ENCODE measurements at regions not wholly inside any gene's neighbourhood (a gene's known extent, or its start where the extent isn't known, plus 50 kb on each side); places are given as distances from the start of the nearest gene placed in this dataset.

- no peaks in the 10 kb centered on the region for H3K79me1 ChIP-seq (ENCODE audit: insufficient read depth, low read depth, low read length, poor library complexity, severe bottlenecking)
- H3K79me2 ChIP-seq (ENCODE audit: insufficient read depth, low read length): no peaks in the 10 kb centered on the region
- H3K9ac ChIP-seq (ENCODE audit: extremely low read depth, insufficient read length, low read length): no peak overlapping the region
- TF ChIP-seq CTCF (conservative IDR thresholded peaks at IDR 0.05): no peak
- Mint-ChIP-seq H3K4me3 (no peak overlapping the region), H3K9me3 (peaks cover 30 to 31% of the 10 kb centered on the region in 2 experiments), H3K4me1 (peaks cover 25 to 27% of the 10 kb centered on the region in 2 experiments), H3K27me3 (ENCODE audit: low read depth) (peaks cover 2% of the 10 kb centered on the region; the same call in 1 of the 2 replicates), H3K36me3 (ENCODE audit: insufficient read depth in 1 of 3, low read depth in 3 of 3) (peaks cover 10 to 28% (median 17%) of the 10 kb centered on the region in 3 experiments), H3K27ac (no peak overlapping the region)
- DNase-seq: no peak
- no peak overlapping the region for H2BK5ac ChIP-seq (ENCODE audit: insufficient read length, low read length)
- no peak overlapping the region for H3K18ac ChIP-seq (ENCODE audit: insufficient read length, low read depth, low read length)
- no peaks in the 10 kb centered on the region for H3K9me3 ChIP-seq (ENCODE audit: control insufficient read depth, low read depth, low read length)
- no peak overlapping the region for H2BK120ac ChIP-seq (ENCODE audit: low read depth, low read length, poor library complexity, severe bottlenecking)
- H3K4me1 ChIP-seq (ENCODE audit: insufficient read depth, low read length): peaks cover 4% of the 10 kb centered on the region; the same call in 1 of the 2 replicates
- WGBS (ENCODE audit: extremely low coverage, insufficient read length, low lambda C conversion rate): no CpG with 5 or more reads among the region's 2 CpGs
- H3T11ph ChIP-seq (ENCODE audit: low read length): no peak overlapping the region
- H3K14ac ChIP-seq (ENCODE audit: insufficient read depth, low read length): no peak overlapping the region
- no peak overlapping the region for H2BK12ac ChIP-seq (ENCODE audit: insufficient read length, low read depth, low read length)
- H4K20me1 ChIP-seq (ENCODE audit: control insufficient read depth, insufficient read depth, insufficient read length): no peaks in the 10 kb centered on the region
- no peak overlapping the region for H3K56ac ChIP-seq (ENCODE audit: insufficient read length, low read depth, low read length)
- no peak overlapping the region for H2BK15ac ChIP-seq (ENCODE audit: low read depth, low read length)
- H3K23ac ChIP-seq (ENCODE audit: insufficient read length, low read depth, low read length): no peak overlapping the region
- no peak overlapping the region for H4K91ac ChIP-seq (ENCODE audit: insufficient read length, low read depth, low read length)
- H2AFZ ChIP-seq (ENCODE audit: low read length): no peak overlapping the region
- no peak overlapping the region for H4K8ac ChIP-seq (replicated peaks; ENCODE audit: insufficient read length, low read depth, low read length)
- no peak overlapping the region for H3K4ac ChIP-seq (ENCODE audit: low read depth, low read length)
- H3K27me3 ChIP-seq (ENCODE audit: insufficient read depth, low read length): no peaks in the 10 kb centered on the region
- no peak overlapping the region for H2BK20ac ChIP-seq (ENCODE audit: low read depth, low read length, poor library complexity, severe bottlenecking)
- no peak overlapping the region for H3K27ac ChIP-seq (ENCODE audit: insufficient read length, low read depth, low read length)
- no peaks in the 10 kb centered on the region for H3K23me2 ChIP-seq (ENCODE audit: insufficient read length, low read depth, low read length, poor library complexity, severe bottlenecking)
- H3K4me2 ChIP-seq (ENCODE audit: insufficient read depth, insufficient read length, low read length): no peak overlapping the region
- no peak overlapping the region for H4K5ac ChIP-seq (ENCODE audit: insufficient read length, low read depth, low read length)
- H2AK5ac ChIP-seq (ENCODE audit: insufficient read length, low read length): no peak overlapping the region
Measured at GRCh38 chr21:40929833-40930232, 82.9 kb upstream of the DSCAM start.

Measured in H9 (cell line).